ENCODE measurements at regions not wholly inside any gene's neighbourhood (a gene's known extent, or its start where the extent isn't known, plus 50 kb on each side); places are given as distances from the start of the nearest gene placed in this dataset.

GRCh38 chr2:221124532-221125240 lies 447.4 kb downstream of the EPHA4 start:
- Mint-ChIP-seq H3K27me3 (peaks cover 12% of the 10 kb centered on the region), H3K27ac (no peak overlapping the region), H3K36me3 (no peaks in the 10 kb centered on the region), H3K4me1 (no peaks in the 10 kb centered on the region), H3K9me3 (peaks cover 8% of the 10 kb centered on the region), H3K4me3 (no peak overlapping the region)

GRCh38 chr2:221125691-221126090 lies 446.4 kb downstream of the EPHA4 start:
- H3K4me3 Mint-ChIP-seq, result no peak overlapping the region
- no peaks in the 10 kb centered on the region for H3K4me1 Mint-ChIP-seq
- no peaks in the 10 kb centered on the region for H3K36me3 Mint-ChIP-seq

GRCh38 chr2:221129657-221130056 lies 442.4 kb downstream of the EPHA4 start:
- H3K27ac Mint-ChIP-seq, result no peak overlapping the region
- H3K36me3 Mint-ChIP-seq, result no peaks in the 10 kb centered on the region
- H3K4me3 Mint-ChIP-seq, result no peak overlapping the region
- peaks cover 8% of the 10 kb centered on the region for H3K9me3 Mint-ChIP-seq
- H3K4me1 Mint-ChIP-seq, result no peaks in the 10 kb centered on the region
- peaks cover 6% of the 10 kb centered on the region for H3K27me3 Mint-ChIP-seq

More at GRCh38 chr2:221125691-221126090, 446.4 kb downstream of the EPHA4 start:
- peaks cover 8% of the 10 kb centered on the region for H3K27me3 Mint-ChIP-seq
- H3K27ac Mint-ChIP-seq, result no peak overlapping the region
- H3K9me3 Mint-ChIP-seq, result peaks cover 8% of the 10 kb centered on the region

GRCh38 chr2:221130431-221130830 lies 441.7 kb downstream of the EPHA4 start:
- Mint-ChIP-seq H3K27ac (no peak overlapping the region), H3K9me3 (peaks cover 8% of the 10 kb centered on the region), H3K4me3 (no peak overlapping the region), H3K4me1 (no peaks in the 10 kb centered on the region), H3K36me3 (no peaks in the 10 kb centered on the region), H3K27me3 (peaks cover 6% of the 10 kb centered on the region)

- Mint-ChIP-seq H3K36me3 (no peaks in the 10 kb centered on the region), H3K4me1 (no peaks in the 10 kb centered on the region), H3K9me3 (no peaks in the 10 kb centered on the region), H3K4me3 (no peak overlapping the region), H3K27ac (no peak overlapping the region), H3K27me3 (no peaks in the 10 kb centered on the region)
Measured at GRCh38 chr2:221133941-221134340, 438.2 kb downstream of the EPHA4 start.

- no peaks in the 10 kb centered on the region for H3K9me3 Mint-ChIP-seq
- no peaks in the 10 kb centered on the region for H3K36me3 Mint-ChIP-seq
- no peaks in the 10 kb centered on the region for H3K27me3 Mint-ChIP-seq
- no peak overlapping the region for H3K27ac Mint-ChIP-seq
- H3K4me1 Mint-ChIP-seq, result no peaks in the 10 kb centered on the region
- no peak overlapping the region for H3K4me3 Mint-ChIP-seq
Measured at GRCh38 chr2:221134718-221135117, 437.4 kb downstream of the EPHA4 start.

- Mint-ChIP-seq H3K4me1 (no peaks in the 10 kb centered on the region), H3K4me3 (no peak overlapping the region), H3K27ac (no peak overlapping the region), H3K27me3 (no peaks in the 10 kb centered on the region), H3K9me3 (no peaks in the 10 kb centered on the region), H3K36me3 (no peaks in the 10 kb centered on the region)
Measured at GRCh38 chr2:221135699-221136098, 436.4 kb downstream of the EPHA4 start.

GRCh38 chr2:221137385-221137784 lies 434.7 kb downstream of the EPHA4 start:
- no peaks in the 10 kb centered on the region for H3K4me1 Mint-ChIP-seq
- H3K27me3 Mint-ChIP-seq, result no peaks in the 10 kb centered on the region
- H3K4me3 Mint-ChIP-seq, result no peak overlapping the region
- H3K27ac Mint-ChIP-seq, result no peak overlapping the region
- no peaks in the 10 kb centered on the region for H3K36me3 Mint-ChIP-seq
- H3K9me3 Mint-ChIP-seq, result no peaks in the 10 kb centered on the region

- Mint-ChIP-seq H3K4me3 (no peak overlapping the region), H3K36me3 (no peaks in the 10 kb centered on the region), H3K4me1 (no peaks in the 10 kb centered on the region), H3K9me3 (peaks cover 8% of the 10 kb centered on the region), H3K27ac (no peak overlapping the region), H3K27me3 (no peaks in the 10 kb centered on the region)
Measured at GRCh38 chr2:221142341-221142740, 429.8 kb downstream of the EPHA4 start.

- Mint-ChIP-seq H3K4me3 (no peak overlapping the region), H3K27ac (no peak overlapping the region), H3K9me3 (peaks cover 8% of the 10 kb centered on the region), H3K4me1 (no peaks in the 10 kb centered on the region), H3K36me3 (no peaks in the 10 kb centered on the region), H3K27me3 (no peaks in the 10 kb centered on the region)
Measured at GRCh38 chr2:221143231-221143630, 428.9 kb downstream of the EPHA4 start.

- Mint-ChIP-seq H3K4me1 (no peaks in the 10 kb centered on the region), H3K4me3 (no peak overlapping the region), H3K27ac (no peak overlapping the region), H3K27me3 (no peaks in the 10 kb centered on the region), H3K36me3 (no peaks in the 10 kb centered on the region), H3K9me3 (peaks cover 8% of the 10 kb centered on the region)
Measured at GRCh38 chr2:221144909-221145308, 427.2 kb downstream of the EPHA4 start.

- Mint-ChIP-seq H3K36me3 (no peaks in the 10 kb centered on the region), H3K9me3 (peaks cover 8% of the 10 kb centered on the region), H3K4me3 (no peak overlapping the region), H3K27me3 (no peaks in the 10 kb centered on the region), H3K4me1 (no peaks in the 10 kb centered on the region), H3K27ac (no peak overlapping the region)
Measured at GRCh38 chr2:221145396-221145795, 426.7 kb downstream of the EPHA4 start.

GRCh38 chr2:221153226-221153625 lies 418.9 kb downstream of the EPHA4 start:
- no peak overlapping the region for H3K27ac Mint-ChIP-seq
- H3K9me3 Mint-ChIP-seq, result no peaks in the 10 kb centered on the region
- H3K27me3 Mint-ChIP-seq, result no peaks in the 10 kb centered on the region
- no peaks in the 10 kb centered on the region for H3K4me1 Mint-ChIP-seq
- no peak overlapping the region for H3K4me3 Mint-ChIP-seq
- H3K36me3 Mint-ChIP-seq, result no peaks in the 10 kb centered on the region

- no peak overlapping the region for H3K27ac Mint-ChIP-seq
- H3K36me3 Mint-ChIP-seq, result no peaks in the 10 kb centered on the region
- no peaks in the 10 kb centered on the region for H3K27me3 Mint-ChIP-seq
- no peaks in the 10 kb centered on the region for H3K9me3 Mint-ChIP-seq
- H3K4me3 Mint-ChIP-seq, result no peak overlapping the region
- no peaks in the 10 kb centered on the region for H3K4me1 Mint-ChIP-seq
Measured at GRCh38 chr2:221154176-221154575, 417.9 kb downstream of the EPHA4 start.

- Mint-ChIP-seq H3K4me3 (no peak overlapping the region), H3K27me3 (no peaks in the 10 kb centered on the region), H3K27ac (no peak overlapping the region), H3K36me3 (no peaks in the 10 kb centered on the region), H3K4me1 (no peaks in the 10 kb centered on the region), H3K9me3 (no peaks in the 10 kb centered on the region)
Measured at GRCh38 chr2:221156062-221156734, 415.9 kb downstream of the EPHA4 start.

GRCh38 chr2:221161186-221161585 lies 410.9 kb downstream of the EPHA4 start:
- no peak overlapping the region for H3K4me3 Mint-ChIP-seq
- H3K9me3 Mint-ChIP-seq, result no peaks in the 10 kb centered on the region
- no peaks in the 10 kb centered on the region for H3K36me3 Mint-ChIP-seq
- no peaks in the 10 kb centered on the region for H3K27me3 Mint-ChIP-seq
- no peak overlapping the region for H3K27ac Mint-ChIP-seq
- H3K4me1 Mint-ChIP-seq, result no peaks in the 10 kb centered on the region
